ENCODE measurements at regions not wholly inside any gene's neighbourhood (a gene's known extent, or its start where the extent isn't known, plus 50 kb on each side); places are given as distances from the start of the nearest gene placed in this dataset.
"Not testable (repeated sequence)": the region's sequence is repeated elsewhere in the genome, so short reads cannot be mapped to it uniquely, and the experiment has no call there.

DNA sequence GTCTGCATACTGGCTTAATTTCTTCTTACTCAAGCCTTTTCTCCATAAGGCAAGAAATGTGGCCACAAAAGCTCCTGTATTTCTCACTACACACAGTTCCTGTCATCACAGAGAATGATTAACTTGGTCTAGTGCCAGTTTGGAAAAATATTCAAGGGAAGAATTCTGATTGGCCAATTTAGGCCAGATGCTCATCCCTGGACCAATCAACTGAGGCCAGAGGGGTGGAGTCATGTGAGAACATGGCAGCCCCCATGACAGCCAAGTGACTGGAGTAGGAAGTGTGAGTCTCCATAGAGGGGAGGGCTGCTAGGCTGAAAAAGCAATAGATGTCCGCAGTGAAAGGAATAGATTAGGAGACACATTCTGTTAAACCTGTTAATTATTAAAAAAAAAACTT, 56.4 kb upstream of the EEF2KMT start:
- not testable (repeated sequence) for TF ChIP-seq ZNF263 (CRISPR knock-in tag; IDR thresholded peaks at IDR 0.05); PRPF4 (IDR thresholded peaks at IDR 0.05; ENCODE audit: low read depth, low read length, poor library complexity, severe bottlenecking); STAG1 (CRISPR knock-in tag; IDR thresholded peaks at IDR 0.05); POLR2A (IDR thresholded peaks at IDR 0.05; ENCODE audit: insufficient read depth in 1 of 2, low read depth in 2 of 2, low read length in 2 of 2); JUND (CRISPR knock-in tag; IDR thresholded peaks at IDR 0.05); KLF6 (CRISPR knock-in tag; IDR thresholded peaks at IDR 0.05); NCOA5 (CRISPR knock-in tag; IDR thresholded peaks at IDR 0.05); CHD4 (IDR thresholded peaks at IDR 0.05; ENCODE audit: borderline replicate concordance, low read length); TARDBP (CRISPR knock-in tag; IDR thresholded peaks at IDR 0.05); SP1 (IDR thresholded peaks at IDR 0.05); SP1 (CRISPR knock-in tag; IDR thresholded peaks at IDR 0.05); MYC (CRISPR knock-in tag; IDR thresholded peaks at IDR 0.05; ENCODE audit: borderline replicate concordance); SP4 (CRISPR knock-in tag; IDR thresholded peaks at IDR 0.05)
- TF ChIP-seq, protein P1, sequence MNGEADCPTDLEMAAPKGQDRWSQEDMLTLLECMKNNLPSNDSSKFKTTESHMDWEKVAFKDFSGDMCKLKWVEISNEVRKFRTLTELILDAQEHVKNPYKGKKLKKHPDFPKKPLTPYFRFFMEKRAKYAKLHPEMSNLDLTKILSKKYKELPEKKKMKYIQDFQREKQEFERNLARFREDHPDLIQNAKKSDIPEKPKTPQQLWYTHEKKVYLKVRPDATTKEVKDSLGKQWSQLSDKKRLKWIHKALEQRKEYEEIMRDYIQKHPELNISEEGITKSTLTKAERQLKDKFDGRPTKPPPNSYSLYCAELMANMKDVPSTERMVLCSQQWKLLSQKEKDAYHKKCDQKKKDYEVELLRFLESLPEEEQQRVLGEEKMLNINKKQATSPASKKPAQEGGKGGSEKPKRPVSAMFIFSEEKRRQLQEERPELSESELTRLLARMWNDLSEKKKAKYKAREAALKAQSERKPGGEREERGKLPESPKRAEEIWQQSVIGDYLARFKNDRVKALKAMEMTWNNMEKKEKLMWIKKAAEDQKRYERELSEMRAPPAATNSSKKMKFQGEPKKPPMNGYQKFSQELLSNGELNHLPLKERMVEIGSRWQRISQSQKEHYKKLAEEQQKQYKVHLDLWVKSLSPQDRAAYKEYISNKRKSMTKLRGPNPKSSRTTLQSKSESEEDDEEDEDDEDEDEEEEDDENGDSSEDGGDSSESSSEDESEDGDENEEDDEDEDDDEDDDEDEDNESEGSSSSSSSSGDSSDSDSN (CRISPR knock-in tag; IDR thresholded peaks at IDR 0.05) = not testable (repeated sequence)
- TF ChIP-seq, protein P2, sequence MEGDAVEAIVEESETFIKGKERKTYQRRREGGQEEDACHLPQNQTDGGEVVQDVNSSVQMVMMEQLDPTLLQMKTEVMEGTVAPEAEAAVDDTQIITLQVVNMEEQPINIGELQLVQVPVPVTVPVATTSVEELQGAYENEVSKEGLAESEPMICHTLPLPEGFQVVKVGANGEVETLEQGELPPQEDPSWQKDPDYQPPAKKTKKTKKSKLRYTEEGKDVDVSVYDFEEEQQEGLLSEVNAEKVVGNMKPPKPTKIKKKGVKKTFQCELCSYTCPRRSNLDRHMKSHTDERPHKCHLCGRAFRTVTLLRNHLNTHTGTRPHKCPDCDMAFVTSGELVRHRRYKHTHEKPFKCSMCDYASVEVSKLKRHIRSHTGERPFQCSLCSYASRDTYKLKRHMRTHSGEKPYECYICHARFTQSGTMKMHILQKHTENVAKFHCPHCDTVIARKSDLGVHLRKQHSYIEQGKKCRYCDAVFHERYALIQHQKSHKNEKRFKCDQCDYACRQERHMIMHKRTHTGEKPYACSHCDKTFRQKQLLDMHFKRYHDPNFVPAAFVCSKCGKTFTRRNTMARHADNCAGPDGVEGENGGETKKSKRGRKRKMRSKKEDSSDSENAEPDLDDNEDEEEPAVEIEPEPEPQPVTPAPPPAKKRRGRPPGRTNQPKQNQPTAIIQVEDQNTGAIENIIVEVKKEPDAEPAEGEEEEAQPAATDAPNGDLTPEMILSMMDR (CRISPR knock-in tag; IDR thresholded peaks at IDR 0.05) = not testable (repeated sequence)

All from HepG2 (cell line).